H9 (cell line): ENCODE measurements at regions not wholly inside any gene's neighbourhood (a gene's known extent, or its start where the extent isn't known, plus 50 kb on each side); places are given as distances from the start of the nearest gene placed in this dataset.

Experiments used
- DNase-seq: peaks from one replicate; pipeline ENCODE4 v3.0.0-alpha.2; 2017
- H2AFZ ChIP-seq: one replicate; pipeline ENCODE4 v1.6.1; 2013; ENCODE audit warnings: mild to moderate bottlenecking, low read length, control low read depth, moderate library complexity
- H2AK5ac ChIP-seq: 2 replicates; pipeline ENCODE4 v1.6.1; 2013; ENCODE audit warnings: low read length, control low read depth, mixed read lengths; ENCODE audit not compliant: insufficient read length
- H2BK120ac ChIP-seq: one replicate; pipeline ENCODE4 v1.6.1; 2013; ENCODE audit warnings: low read depth, mild to moderate bottlenecking, low read length, control low read depth, inconsistent platforms; ENCODE audit not compliant: poor library complexity, severe bottlenecking
- H2BK12ac ChIP-seq: 2 replicates; pipeline ENCODE4 v1.6.1; 2013; ENCODE audit warnings: low read length, control low read depth, mixed read lengths, low read depth; ENCODE audit not compliant: insufficient read length
- H2BK15ac ChIP-seq: 2 replicates; pipeline ENCODE4 v1.6.1; 2013; ENCODE audit warnings: low read depth, low read length, control low read depth
- H2BK20ac ChIP-seq: one replicate; pipeline ENCODE4 v1.6.1; 2013; ENCODE audit warnings: low read depth, mild to moderate bottlenecking, low read length, control low read depth, inconsistent platforms; ENCODE audit not compliant: poor library complexity, severe bottlenecking
- H2BK5ac ChIP-seq: 2 replicates; pipeline ENCODE4 v1.6.1; 2013; ENCODE audit warnings: low read length, control low read depth, mixed read lengths; ENCODE audit not compliant: insufficient read length
- H3K14ac ChIP-seq: 2 replicates; pipeline ENCODE4 v1.6.1; 2013; ENCODE audit warnings: low read length, control low read depth; ENCODE audit not compliant: insufficient read depth
- H3K18ac ChIP-seq: 2 replicates; pipeline ENCODE4 v1.6.1; 2013; ENCODE audit warnings: low read depth, mild to moderate bottlenecking, mixed read lengths, low read length, control low read depth; ENCODE audit not compliant: insufficient read length
- H3K23ac ChIP-seq: 2 replicates; pipeline ENCODE4 v1.6.1; 2013; ENCODE audit warnings: low read length, control low read depth, mixed read lengths, low read depth; ENCODE audit not compliant: insufficient read length
- H3K23me2 ChIP-seq: 2 replicates; pipeline ENCODE4 v1.6.1; 2013; ENCODE audit warnings: low read depth, mild to moderate bottlenecking, mixed read lengths, low read length, control low read depth; ENCODE audit not compliant: insufficient read length, poor library complexity, severe bottlenecking
- H3K27ac ChIP-seq: 2 replicates; pipeline ENCODE4 v1.5.1; 2013; ENCODE audit warnings: low read length, control low read depth, mixed read lengths, low read depth; ENCODE audit not compliant: insufficient read length
- H3K27me3 ChIP-seq: 2 replicates; pipeline ENCODE4 v1.6.1; 2013; ENCODE audit warnings: low read length, control low read depth, inconsistent platforms; ENCODE audit not compliant: insufficient read depth
- H3K4ac ChIP-seq: 2 replicates; pipeline ENCODE4 v1.6.1; 2013; ENCODE audit warnings: low read depth, mild to moderate bottlenecking, control low read depth, inconsistent platforms, low read length, moderate library complexity
- H3K4me1 ChIP-seq: 2 replicates; pipeline ENCODE4 v1.6.1; 2013; ENCODE audit warnings: low read length, control low read depth, inconsistent platforms; ENCODE audit not compliant: insufficient read depth
- H3K4me2 ChIP-seq: 2 replicates; pipeline ENCODE4 v1.6.1; 2013; ENCODE audit warnings: low read length, control low read depth, mixed read lengths; ENCODE audit not compliant: insufficient read length, insufficient read depth
- H3K56ac ChIP-seq: 2 replicates; pipeline ENCODE4 v1.6.1; 2013; ENCODE audit warnings: low read depth, mild to moderate bottlenecking, mixed read lengths, low read length, control low read depth; ENCODE audit not compliant: insufficient read length
- H3K79me1 ChIP-seq: 2 replicates; pipeline ENCODE4 v1.6.1; 2013; ENCODE audit warnings: low read depth, mild to moderate bottlenecking, moderate library complexity, low read length, control low read depth, inconsistent platforms; ENCODE audit not compliant: insufficient read depth, poor library complexity, severe bottlenecking
- H3K79me2 ChIP-seq: 2 replicates; pipeline ENCODE4 v1.6.1; 2013; ENCODE audit warnings: low read length, control low read depth, inconsistent platforms; ENCODE audit not compliant: insufficient read depth
- H3K9ac ChIP-seq: 2 replicates; pipeline ENCODE4 v1.6.1; 2013; ENCODE audit warnings: low read length, control low read depth, mixed read lengths; ENCODE audit not compliant: insufficient read length; ENCODE audit errors: extremely low read depth
- H3K9me3 ChIP-seq: one replicate; pipeline ENCODE4 v1.6.1; 2013; ENCODE audit warnings: low read depth, low read length, inconsistent platforms; ENCODE audit not compliant: control insufficient read depth
- H3T11ph ChIP-seq: one replicate; pipeline ENCODE4 v1.6.1; 2013; ENCODE audit warnings: mild to moderate bottlenecking, low read length, control low read depth, inconsistent platforms
- H4K20me1 ChIP-seq: one replicate; pipeline ENCODE4 v1.6.1; 2013; ENCODE audit not compliant: control insufficient read depth, insufficient read length, insufficient read depth
- H4K5ac ChIP-seq: 2 replicates; pipeline ENCODE4 v1.6.1; 2013; ENCODE audit warnings: low read depth, mild to moderate bottlenecking, mixed read lengths, low read length, control low read depth; ENCODE audit not compliant: insufficient read length
- H4K8ac ChIP-seq: replicated peaks from 2 replicates; pipeline ENCODE4 v1.6.1; 2013; ENCODE audit warnings: low read length, control low read depth, mixed read lengths, low read depth; ENCODE audit not compliant: insufficient read length
- H4K91ac ChIP-seq: 2 replicates; pipeline ENCODE4 v1.6.1; 2013; ENCODE audit warnings: low read depth, mild to moderate bottlenecking, moderate library complexity, mixed read lengths, low read length, control low read depth; ENCODE audit not compliant: insufficient read length
- H3K27ac Mint-ChIP-seq, 3 experiments: 2 replicates in 2 of 3; 3 replicates in 1 of 3; pipeline ENCODE4 v1.8.0; 2020 to 2021; ENCODE audit warnings: mixed read lengths in 3 of 3, mild to moderate bottlenecking in 1 of 3, moderate library complexity in 1 of 3
- H3K27me3 Mint-ChIP-seq: 2 replicates; pipeline ENCODE4 v1.8.0; 2021; ENCODE audit warnings: low read depth, mild to moderate bottlenecking, moderate library complexity, mixed read lengths
- H3K36me3 Mint-ChIP-seq, 3 experiments: 2 replicates in 2 of 3; 3 replicates in 1 of 3; pipeline ENCODE4 v1.8.0; 2020 to 2021; ENCODE audit warnings: low read depth in 3 of 3, mixed read lengths in 3 of 3; ENCODE audit not compliant: insufficient read depth in 1 of 3
- H3K4me1 Mint-ChIP-seq, 2 experiments: 2 replicates each; pipeline ENCODE4 v1.8.0; 2020; ENCODE audit warnings: mixed read lengths in 2 of 2
- H3K4me3 Mint-ChIP-seq, 2 experiments: 2 replicates in 1 of 2; 3 replicates in 1 of 2; pipeline ENCODE4 v1.8.0; 2020 to 2021; ENCODE audit warnings: mild to moderate bottlenecking in 2 of 2, mixed read lengths in 2 of 2, moderate library complexity in 1 of 2
- H3K9me3 Mint-ChIP-seq, 2 experiments: 2 replicates in 1 of 2; 3 replicates in 1 of 2; pipeline ENCODE4 v1.8.0; 2020; ENCODE audit warnings: mild to moderate bottlenecking in 2 of 2, mixed read lengths in 2 of 2, moderate library complexity in 1 of 2
- CTCF ChIP-seq: fragments of 200-600 bp; sonication (generic); conservative IDR thresholded peaks from 3 replicates; pipeline ENCODE4 v1.8.0; 2021; ENCODE audit warnings: antibody characterized with exemption, mild to moderate bottlenecking
- WGBS: extraction: QIAGEN DNeasy Blood & Tissue Kit; methylation state at CpG from one replicate; pipeline ENCODE4 v1.1.7; 2013; ENCODE audit warnings: missing lambda C conversion rate, low lambda C conversion rate, mixed read lengths; ENCODE audit not compliant: insufficient read length; ENCODE audit errors: extremely low coverage; 5-methylcytosine and 5-hydroxymethylcytosine counted together

- no peaks in the 10 kb centered on the region for H3K27me3 ChIP-seq
- H3K4me2 ChIP-seq, result no peak overlapping the region
- H3K36me3 Mint-ChIP-seq, result peaks cover 3 to 22% (median 14%) of the 10 kb centered on the region in 3 experiments; a peak in 6 of 7 replicates
- H3K14ac ChIP-seq, result no peak overlapping the region
- H4K20me1 ChIP-seq, result no peaks in the 10 kb centered on the region
- no peaks in the 10 kb centered on the region for H3K27me3 Mint-ChIP-seq
- H3K56ac ChIP-seq, result no peak overlapping the region
- no peak overlapping the region for H2BK20ac ChIP-seq
- H2AFZ ChIP-seq, result no peak overlapping the region
- no peak overlapping the region for H3K9ac ChIP-seq
- no peak overlapping the region for H4K8ac ChIP-seq
- H3K9me3 Mint-ChIP-seq, result peaks cover 16 to 22% of the 10 kb centered on the region in 2 experiments
- no peak overlapping the region for H3T11ph ChIP-seq
- H3K23ac ChIP-seq, result no peak overlapping the region
- no peaks in the 10 kb centered on the region for H3K79me2 ChIP-seq
- no peak for DNase-seq
- H3K27ac ChIP-seq, result no peak overlapping the region
- no peak overlapping the region for H2BK120ac ChIP-seq
- no peaks in the 10 kb centered on the region for H3K23me2 ChIP-seq
- TF ChIP-seq CTCF, result no peak
- no peak overlapping the region for H2BK15ac ChIP-seq
- H3K4me1 Mint-ChIP-seq, result peaks cover 4 to 5% of the 10 kb centered on the region in 2 experiments; a peak in 3 of 4 replicates
- H4K5ac ChIP-seq, result no peak overlapping the region
- no peak overlapping the region for H3K4me3 Mint-ChIP-seq
- H3K18ac ChIP-seq, result no peak overlapping the region
- no peak overlapping the region for H3K27ac Mint-ChIP-seq
- no peak overlapping the region for H2AK5ac ChIP-seq
- no peak overlapping the region for H4K91ac ChIP-seq
- H3K9me3 ChIP-seq, result no peaks in the 10 kb centered on the region
- no peak overlapping the region for H3K4ac ChIP-seq
- H3K79me1 ChIP-seq, result no peaks in the 10 kb centered on the region
- no CpG with 5 or more reads among the region's 3 CpGs for WGBS
- H3K4me1 ChIP-seq, result no peaks in the 10 kb centered on the region; the same call in 1 of the 2 replicates
- H2BK5ac ChIP-seq, result no peak overlapping the region
- H2BK12ac ChIP-seq, result no peak overlapping the region
Observed at GRCh38 chr16:52725043-52725442, 178.1 kb upstream of the TOX3 start.
